WTC11 (cell line): ENCODE measurements at regions not wholly inside any gene's neighbourhood (a gene's known extent, or its start where the extent isn't known, plus 50 kb on each side); places are given as distances from the start of the nearest gene placed in this dataset.

Source experiments
- ATAC-seq: fragments of 200-7000 bp; cut with Tn5 transposase; 2 replicates; pipeline ENCODE4 v1.10.0; 2021; ENCODE audit warnings: mild to moderate bottlenecking, moderate library complexity
- CTCF ChIA-PET: fragments of 300-600 bp; sonication (Branson Sonifier 250); formaldehyde crosslinking; loops from one replicate; lab custom pipeline; 2021; ENCODE audit warnings: antibody characterized with exemption; lab: Charles Lee
- POLR2A ChIA-PET: fragments of 350-600 bp; sonication (Branson Sonifier 250); formaldehyde crosslinking; loops from one replicate; lab custom pipeline; 2021; ENCODE audit warnings: antibody characterized with exemption; lab: Charles Lee
- DNase-seq: peaks from one replicate; pipeline ENCODE4 v3.0.0; 2021; ENCODE audit warnings: low spot score
- H3K27ac Mint-ChIP-seq: 2 replicates; pipeline ENCODE4 v1.8.0; 2021; ENCODE audit warnings: mixed read lengths
- H3K27me3 Mint-ChIP-seq: 2 replicates; pipeline ENCODE4 v1.8.0; 2021; ENCODE audit warnings: low read depth, mild to moderate bottlenecking, moderate library complexity, mixed read lengths
- H3K36me3 Mint-ChIP-seq: 2 replicates; pipeline ENCODE4 v1.8.0; 2021; ENCODE audit warnings: mixed read lengths
- H3K4me1 Mint-ChIP-seq: 2 replicates; pipeline ENCODE4 v1.8.0; 2022; ENCODE audit warnings: mixed read lengths
- H3K4me3 Mint-ChIP-seq: 2 replicates; pipeline ENCODE4 v1.8.0; 2021; ENCODE audit warnings: mild to moderate bottlenecking, moderate library complexity, mixed read lengths
- H3K9me3 Mint-ChIP-seq: 2 replicates; pipeline ENCODE4 v1.8.0; 2021; ENCODE audit warnings: mixed read lengths
- ATF2 ChIP-seq: sonication (generic); formaldehyde crosslinking; IDR thresholded peaks from 2 replicates; pipeline ENCODE4 v1.8.1; 2022; ENCODE audit warnings: low read depth, missing genetic modification reagents, borderline replicate concordance
- ATF3 ChIP-seq: sonication (generic); formaldehyde crosslinking; conservative IDR thresholded peaks from 2 replicates; pipeline ENCODE4 v1.8.1; 2022; ENCODE audit warnings: mild to moderate bottlenecking, missing genetic modification reagents
- EMX1 ChIP-seq: fragments of 250-450 bp; sonication (Bioruptor Pico); IDR thresholded peaks from 2 replicates; pipeline ENCODE4 v1.8.0; 2021; ENCODE audit warnings: mild to moderate bottlenecking
- FOXP1 ChIP-seq: sonication (generic); formaldehyde crosslinking; IDR thresholded peaks from 2 replicates; pipeline ENCODE4 v1.8.0; 2022; ENCODE audit warnings: missing genetic modification reagents, mild to moderate bottlenecking, moderate library complexity, borderline replicate concordance
- FOXP4 ChIP-seq: sonication (generic); formaldehyde crosslinking; IDR thresholded peaks from 2 replicates; pipeline ENCODE4 v1.8.0; 2022; ENCODE audit warnings: mild to moderate bottlenecking, missing genetic modification reagents
- KAT7 ChIP-seq: sonication (generic); formaldehyde crosslinking; IDR thresholded peaks from 2 replicates; pipeline ENCODE4 v1.8.1; 2023; ENCODE audit warnings: missing genetic modification reagents, mild to moderate bottlenecking, borderline replicate concordance
- NFE2L1 ChIP-seq: sonication (generic); formaldehyde crosslinking; IDR thresholded peaks from 2 replicates; pipeline ENCODE4 v1.8.1; 2023; ENCODE audit warnings: missing genetic modification reagents
- RELA ChIP-seq: sonication (generic); formaldehyde crosslinking; IDR thresholded peaks from 2 replicates; pipeline ENCODE4 v1.8.1; 2022; ENCODE audit warnings: missing genetic modification reagents, mild to moderate bottlenecking, borderline replicate concordance
- SOX15 ChIP-seq: fragments of 250-450 bp; sonication (Bioruptor Pico); IDR thresholded peaks from 2 replicates; pipeline ENCODE4 v1.9.0; 2021; ENCODE audit warnings: mild to moderate bottlenecking
- ZBTB43 ChIP-seq: sonication (generic); formaldehyde crosslinking; IDR thresholded peaks from 2 replicates; pipeline ENCODE4 v1.8.1; 2023; ENCODE audit warnings: mild to moderate bottlenecking, missing genetic modification reagents
- ZNF138 ChIP-seq: sonication (generic); formaldehyde crosslinking; conservative IDR thresholded peaks from 2 replicates; pipeline ENCODE4 v1.8.1; 2022; ENCODE audit warnings: mild to moderate bottlenecking, moderate library complexity, missing genetic modification reagents
- ZNF281 ChIP-seq: sonication (generic); formaldehyde crosslinking; IDR thresholded peaks from 2 replicates; pipeline ENCODE4 v1.8.0; 2023; ENCODE audit warnings: mild to moderate bottlenecking, missing genetic modification reagents
- ZNF423 ChIP-seq: fragments of 250-450 bp; sonication (Bioruptor Pico); IDR thresholded peaks from 2 replicates; pipeline ENCODE4 v2.1.2; 2022; ENCODE audit warnings: mild to moderate bottlenecking, moderate library complexity
- TF ChIP-seq, protein P1 (sequence below): fragments of 250-450 bp; sonication (Bioruptor Pico); IDR thresholded peaks from 2 replicates; pipeline ENCODE4 v1.9.0; 2021; ENCODE audit warnings: moderate library complexity, mild to moderate bottlenecking, inconsistent platforms, borderline replicate concordance
- TF ChIP-seq, protein P2 (sequence below): sonication (generic); formaldehyde crosslinking; IDR thresholded peaks from 2 replicates; pipeline ENCODE4 v1.8.1; 2023; ENCODE audit warnings: mild to moderate bottlenecking, moderate library complexity, missing genetic modification reagents
- TF ChIP-seq, protein P3 (sequence below): sonication (generic); formaldehyde crosslinking; IDR thresholded peaks from 2 replicates; pipeline ENCODE4 v1.8.1; 2023; ENCODE audit warnings: mild to moderate bottlenecking, missing genetic modification reagents, moderate library complexity
- TF ChIP-seq, protein P4 (sequence below): sonication (generic); formaldehyde crosslinking; IDR thresholded peaks from 2 replicates; pipeline ENCODE4 v1.8.0; 2023; ENCODE audit warnings: missing genetic modification reagents

GRCh38 chr3:25056803-25057351 lies 371.2 kb upstream of the RARB start:
- TF ChIP-seq ZNF281 (CRISPR knock-in tag) = no peak
- TF ChIP-seq ATF2 (CRISPR knock-in tag) = no peak
- TF ChIP-seq, protein P1, sequence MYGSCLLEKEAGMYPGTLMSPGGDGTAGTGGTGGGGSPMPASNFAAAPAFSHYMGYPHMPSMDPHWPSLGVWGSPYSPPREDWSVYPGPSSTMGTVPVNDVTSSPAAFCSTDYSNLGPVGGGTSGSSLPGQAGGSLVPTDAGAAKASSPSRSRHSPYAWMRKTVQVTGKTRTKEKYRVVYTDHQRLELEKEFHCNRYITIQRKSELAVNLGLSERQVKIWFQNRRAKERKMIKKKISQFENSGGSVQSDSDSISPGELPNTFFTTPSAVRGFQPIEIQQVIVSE (CRISPR knock-in tag) = no peak
- TF ChIP-seq ZBTB43 (CRISPR knock-in tag) = no peak
- no peak for TF ChIP-seq ZNF423 (CRISPR knock-in tag)
- no peak for TF ChIP-seq KAT7 (CRISPR knock-in tag)
- TF ChIP-seq RELA (CRISPR knock-in tag) = no peak
- TF ChIP-seq, protein P2, sequence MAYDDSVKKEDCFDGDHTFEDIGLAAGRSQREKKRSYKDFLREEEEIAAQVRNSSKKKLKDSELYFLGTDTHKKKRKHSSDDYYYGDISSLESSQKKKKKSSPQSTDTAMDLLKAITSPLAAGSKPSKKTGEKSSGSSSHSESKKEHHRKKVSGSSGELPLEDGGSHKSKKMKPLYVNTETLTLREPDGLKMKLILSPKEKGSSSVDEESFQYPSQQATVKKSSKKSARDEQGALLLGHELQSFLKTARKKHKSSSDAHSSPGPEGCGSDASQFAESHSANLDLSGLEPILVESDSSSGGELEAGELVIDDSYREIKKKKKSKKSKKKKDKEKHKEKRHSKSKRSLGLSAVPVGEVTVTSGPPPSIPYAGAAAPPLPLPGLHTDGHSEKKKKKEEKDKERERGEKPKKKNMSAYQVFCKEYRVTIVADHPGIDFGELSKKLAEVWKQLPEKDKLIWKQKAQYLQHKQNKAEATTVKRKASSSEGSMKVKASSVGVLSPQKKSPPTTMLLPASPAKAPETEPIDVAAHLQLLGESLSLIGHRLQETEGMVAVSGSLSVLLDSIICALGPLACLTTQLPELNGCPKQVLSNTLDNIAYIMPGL (CRISPR knock-in tag) = no peak
- TF ChIP-seq SOX15 (CRISPR knock-in tag) = no peak
- TF ChIP-seq FOXP4 (CRISPR knock-in tag) = no peak
- no peak for TF ChIP-seq EMX1 (CRISPR knock-in tag)
- TF ChIP-seq ZNF138 (CRISPR knock-in tag) = no peak
- TF ChIP-seq, protein P3, sequence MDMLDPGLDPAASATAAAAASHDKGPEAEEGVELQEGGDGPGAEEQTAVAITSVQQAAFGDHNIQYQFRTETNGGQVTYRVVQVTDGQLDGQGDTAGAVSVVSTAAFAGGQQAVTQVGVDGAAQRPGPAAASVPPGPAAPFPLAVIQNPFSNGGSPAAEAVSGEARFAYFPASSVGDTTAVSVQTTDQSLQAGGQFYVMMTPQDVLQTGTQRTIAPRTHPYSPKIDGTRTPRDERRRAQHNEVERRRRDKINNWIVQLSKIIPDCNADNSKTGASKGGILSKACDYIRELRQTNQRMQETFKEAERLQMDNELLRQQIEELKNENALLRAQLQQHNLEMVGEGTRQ (CRISPR knock-in tag) = no peak
- TF ChIP-seq NFE2L1 (CRISPR knock-in tag) = no peak
- TF ChIP-seq ATF3 (CRISPR knock-in tag) = no peak
- TF ChIP-seq, protein P4, sequence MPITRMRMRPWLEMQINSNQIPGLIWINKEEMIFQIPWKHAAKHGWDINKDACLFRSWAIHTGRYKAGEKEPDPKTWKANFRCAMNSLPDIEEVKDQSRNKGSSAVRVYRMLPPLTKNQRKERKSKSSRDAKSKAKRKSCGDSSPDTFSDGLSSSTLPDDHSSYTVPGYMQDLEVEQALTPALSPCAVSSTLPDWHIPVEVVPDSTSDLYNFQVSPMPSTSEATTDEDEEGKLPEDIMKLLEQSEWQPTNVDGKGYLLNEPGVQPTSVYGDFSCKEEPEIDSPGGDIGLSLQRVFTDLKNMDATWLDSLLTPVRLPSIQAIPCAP (CRISPR knock-in tag) = no peak
- TF ChIP-seq FOXP1 (CRISPR knock-in tag) = no peak
- peaks cover 15% of the 10 kb centered on the region for H3K4me1 Mint-ChIP-seq
- DNase-seq (no peak), ATAC-seq (no peak)
- CTCF ChIA-PET = no interaction called here
- H3K9me3 Mint-ChIP-seq = no peaks in the 10 kb centered on the region
- no peaks in the 10 kb centered on the region for H3K27me3 Mint-ChIP-seq
- POLR2A ChIA-PET = no interaction called here
- H3K4me3 Mint-ChIP-seq = no peak overlapping the region
- H3K27ac Mint-ChIP-seq = no peak overlapping the region
- no peaks in the 10 kb centered on the region for H3K36me3 Mint-ChIP-seq
